Mesenchymal stem cell (in vitro differentiated cells and primary cell): ENCODE measurements at regions not wholly inside any gene's neighbourhood (a gene's known extent, or its start where the extent isn't known, plus 50 kb on each side); places are given as distances from the start of the nearest gene placed in this dataset.

Source experiments
- DNase-seq: peaks from one replicate; pipeline ENCODE4 v3.0.0-alpha.2; 2013
- H2AFZ ChIP-seq: one replicate; pipeline ENCODE4 v1.6.1; 2013; ENCODE audit warnings: low read depth, mild to moderate bottlenecking, control low read depth, inconsistent platforms, low read length, moderate library complexity
- H2AK5ac ChIP-seq: 2 replicates; pipeline ENCODE4 v1.6.1; 2013; ENCODE audit warnings: low read length, moderate library complexity, mild to moderate bottlenecking, inconsistent platforms; ENCODE audit not compliant: severe bottlenecking
- H2BK120ac ChIP-seq: one replicate; pipeline ENCODE4 v1.6.1; 2013; ENCODE audit warnings: low read depth, mild to moderate bottlenecking, inconsistent platforms, low read length, moderate library complexity
- H2BK12ac ChIP-seq, 2 experiments: one replicate each; pipeline ENCODE4 v1.6.1; 2013; ENCODE audit warnings: inconsistent platforms in 2 of 2, low read length in 2 of 2, mild to moderate bottlenecking in 2 of 2, moderate library complexity in 2 of 2, control low read depth in 1 of 2
- H2BK15ac ChIP-seq: one replicate; pipeline ENCODE4 v1.6.1; 2013; ENCODE audit warnings: mild to moderate bottlenecking, low read depth, inconsistent platforms; ENCODE audit not compliant: poor library complexity, severe bottlenecking
- H2BK5ac ChIP-seq: 2 replicates; pipeline ENCODE4 v1.6.1; 2013; ENCODE audit warnings: low read depth, mild to moderate bottlenecking, low read length, control low read depth, inconsistent platforms; ENCODE audit not compliant: poor library complexity, severe bottlenecking
- H3K14ac ChIP-seq, 2 experiments: one replicate each; pipeline ENCODE4 v1.6.1; 2013; ENCODE audit warnings: inconsistent platforms in 2 of 2, low read length in 2 of 2, control low read depth in 1 of 2, mild to moderate bottlenecking in 1 of 2, moderate library complexity in 1 of 2
- H3K18ac ChIP-seq, 2 experiments: one replicate each; pipeline ENCODE4 v1.6.1; 2013; ENCODE audit warnings: inconsistent platforms in 2 of 2, low read length in 2 of 2, control low read depth in 1 of 2, low read depth in 1 of 2, mild to moderate bottlenecking in 1 of 2
- H3K23ac ChIP-seq, 2 experiments: one replicate each; pipeline ENCODE4 v1.6.1; 2013; ENCODE audit warnings: inconsistent platforms in 2 of 2, low read length in 2 of 2, mild to moderate bottlenecking in 2 of 2, moderate library complexity in 2 of 2, control low read depth in 1 of 2
- H3K27ac ChIP-seq: 2 replicates; pipeline ENCODE4 v1.5.1; 2013; ENCODE audit warnings: mild to moderate bottlenecking, moderate library complexity, low read length, control low read depth, inconsistent platforms; ENCODE audit not compliant: poor library complexity, severe bottlenecking
- H3K27me3 ChIP-seq, 2 experiments: 2 replicates each; pipeline versions ENCODE4 v1.6.1 to v1.7.0; 2013; ENCODE audit warnings: low read length in 2 of 2, mild to moderate bottlenecking in 2 of 2, moderate library complexity in 2 of 2, control low read depth in 1 of 2, inconsistent platforms in 1 of 2; ENCODE audit not compliant: control insufficient read depth in 1 of 2, insufficient read depth in 1 of 2
- H3K36me3 ChIP-seq, 2 experiments: 2 replicates each; pipeline versions ENCODE4 v1.6.1 to v1.7.0; 2013; ENCODE audit warnings: low read length in 2 of 2, control low read depth in 1 of 2, inconsistent platforms in 1 of 2, low read depth in 1 of 2, mild to moderate bottlenecking in 1 of 2; ENCODE audit not compliant: insufficient read depth in 2 of 2, control insufficient read depth in 1 of 2
- H3K4ac ChIP-seq, 2 experiments: one replicate each; pipeline ENCODE4 v1.6.1; 2013; ENCODE audit warnings: inconsistent platforms in 2 of 2, low read length in 2 of 2, mild to moderate bottlenecking in 2 of 2, moderate library complexity in 2 of 2, control low read depth in 1 of 2, low read depth in 1 of 2
- H3K4me1 ChIP-seq: 2 replicates; pipeline ENCODE4 v1.6.1; 2013; ENCODE audit warnings: low read depth, low read length, control low read depth; ENCODE audit not compliant: control insufficient read depth, insufficient read depth
- H3K4me2 ChIP-seq: 2 replicates; pipeline ENCODE4 v1.6.1; 2013; ENCODE audit warnings: low read length, mild to moderate bottlenecking, inconsistent platforms; ENCODE audit not compliant: poor library complexity, severe bottlenecking
- H3K4me3 ChIP-seq, 2 experiments: 2 replicates each; pipeline versions ENCODE4 v1.5.1 to v1.7.0; 2013; ENCODE audit warnings: low read length in 2 of 2, mild to moderate bottlenecking in 2 of 2, control low read depth in 1 of 2, low read depth in 1 of 2; ENCODE audit not compliant: insufficient read depth in 1 of 2
- H3K79me1 ChIP-seq: replicated peaks from 2 replicates; pipeline ENCODE4 v1.6.1; 2013; ENCODE audit warnings: mild to moderate bottlenecking, control low read depth, low read length, inconsistent platforms; ENCODE audit not compliant: poor library complexity, severe bottlenecking
- H3K9ac ChIP-seq: 2 replicates; pipeline ENCODE4 v1.7.0; 2013; ENCODE audit warnings: mild to moderate bottlenecking, low read length, moderate library complexity
- H3K9me3 ChIP-seq: 2 replicates; pipeline ENCODE4 v1.7.0; 2013; ENCODE audit warnings: mild to moderate bottlenecking, low read length; ENCODE audit not compliant: control insufficient read depth
- H4K8ac ChIP-seq: one replicate; pipeline ENCODE4 v1.6.1; 2013; ENCODE audit warnings: inconsistent platforms, mild to moderate bottlenecking, low read length, moderate library complexity
- H4K91ac ChIP-seq: one replicate; pipeline ENCODE4 v1.6.1; 2013; ENCODE audit warnings: mild to moderate bottlenecking, low read length, inconsistent platforms
- WGBS: methylation state at CpG from one replicate; pipeline ENCODE4 v1.1.7; 2013; ENCODE audit warnings: mixed read lengths; 5-methylcytosine and 5-hydroxymethylcytosine counted together

DNA sequence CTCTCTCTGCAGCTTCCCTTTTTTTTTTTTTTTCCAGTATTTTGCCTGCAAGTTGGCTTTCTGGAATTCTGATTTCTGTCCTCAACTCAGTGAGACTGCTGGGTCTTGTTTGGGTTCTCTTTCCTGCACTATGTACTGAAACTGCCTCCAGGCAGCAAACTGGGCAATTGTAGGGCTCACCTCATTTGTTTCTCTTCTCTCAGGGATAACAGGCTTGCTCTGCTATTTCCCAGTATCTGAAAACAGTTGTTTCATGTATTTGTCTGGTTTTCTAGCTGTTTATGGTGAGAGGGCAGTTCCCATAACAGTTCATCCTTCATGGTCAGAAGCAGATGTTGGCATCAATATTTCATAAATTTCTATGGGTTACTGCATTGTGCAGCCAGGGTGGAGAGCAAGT lies 206.0 kb downstream of the CYRIA start:
- H3K14ac ChIP-seq = no peak overlapping the region
- no peak overlapping the region for H3K9ac ChIP-seq
- H3K27me3 ChIP-seq = no peaks in the 10 kb centered on the region
- no peak overlapping the region for H3K18ac ChIP-seq
- H2BK12ac ChIP-seq = no peak overlapping the region
- no peak for DNase-seq
- no peak overlapping the region for H2BK15ac ChIP-seq
- H3K4ac ChIP-seq = no peak overlapping the region
- no peak overlapping the region for H2BK120ac ChIP-seq
- H2AFZ ChIP-seq = no peak overlapping the region
- H2BK5ac ChIP-seq = no peak overlapping the region
- no peak overlapping the region for H3K4me2 ChIP-seq
- H3K23ac ChIP-seq = no peak overlapping the region
- no peak overlapping the region for H3K27ac ChIP-seq
- no peak overlapping the region for H3K4me3 ChIP-seq
- H4K91ac ChIP-seq = no peak overlapping the region
- H3K36me3 ChIP-seq = no peaks in the 10 kb centered on the region
- H3K4me1 ChIP-seq = no peaks in the 10 kb centered on the region
- no peaks in the 10 kb centered on the region for H3K9me3 ChIP-seq
- H3K79me1 ChIP-seq = no peaks in the 10 kb centered on the region
- no peak overlapping the region for H2AK5ac ChIP-seq
- H4K8ac ChIP-seq = no peak overlapping the region

DNA sequence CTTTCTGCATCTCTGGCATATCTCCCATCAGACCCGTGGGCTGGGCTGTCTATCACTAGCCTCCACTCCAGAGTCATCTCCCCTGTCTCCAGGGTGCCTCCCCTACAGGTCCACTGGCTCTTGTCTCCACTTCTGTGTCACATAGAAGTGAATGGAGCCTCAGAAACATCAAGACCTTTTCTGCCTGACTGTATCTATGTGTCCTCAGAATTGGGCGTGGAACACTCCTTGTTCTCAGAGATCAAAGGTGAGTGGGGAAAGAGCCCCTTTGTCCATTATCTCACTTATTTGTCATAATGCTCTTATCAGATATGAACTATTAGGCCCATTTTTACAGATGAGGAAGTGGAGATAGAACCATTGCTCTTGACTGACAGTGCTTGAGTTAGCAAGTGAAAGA lies 211.0 kb downstream of the CYRIA start:
- 66% methylated on average over 2 of the region's 2 CpGs for WGBS
- Histone ChIP-seq H2BK5ac (no peak overlapping the region), H3K79me1 (no peaks in the 10 kb centered on the region), H3K14ac (no peak overlapping the region), H3K27ac (no peak overlapping the region), H2BK15ac (no peak overlapping the region), H3K27me3 (no peaks in the 10 kb centered on the region), H3K4ac (no peak overlapping the region), H3K23ac (no peak overlapping the region), H3K18ac (no peak overlapping the region), H3K4me3 (no peak overlapping the region), H4K91ac (no peak overlapping the region), H2AK5ac (no peak overlapping the region), H3K4me2 (no peak overlapping the region), H3K9ac (no peak overlapping the region), H3K9me3 (no peaks in the 10 kb centered on the region), H2BK12ac (no peak overlapping the region), H2BK120ac (no peak overlapping the region), H4K8ac (no peak overlapping the region), H2AFZ (no peak overlapping the region), H3K4me1 (no peaks in the 10 kb centered on the region), H3K36me3 (no peaks in the 10 kb centered on the region)
- no peak for DNase-seq

DNA sequence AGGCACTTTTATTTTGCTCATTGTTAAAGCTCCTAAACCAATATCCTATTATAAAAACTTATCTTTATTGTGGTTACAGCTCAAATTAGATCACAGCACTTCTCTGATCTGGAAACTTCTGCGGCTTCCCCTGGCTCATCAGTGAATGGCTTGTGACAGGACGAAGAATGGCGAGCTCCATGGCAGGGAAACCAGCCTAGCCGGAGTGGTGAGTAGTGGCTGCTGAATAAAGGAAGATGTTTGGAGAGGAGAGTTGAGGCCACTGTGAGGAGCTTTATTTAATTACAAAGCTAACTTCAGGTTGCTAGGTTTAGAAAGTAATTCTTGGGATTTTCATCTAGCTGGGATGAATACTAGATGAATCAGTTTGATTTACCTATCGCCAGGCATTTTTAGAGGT lies 213.5 kb downstream of the CYRIA start:
- H3K14ac ChIP-seq = no peak overlapping the region
- no peak overlapping the region for H3K4ac ChIP-seq
- no peak overlapping the region for H3K4me2 ChIP-seq
- no peak overlapping the region for H4K8ac ChIP-seq
- H3K79me1 ChIP-seq = no peaks in the 10 kb centered on the region
- no peaks in the 10 kb centered on the region for H3K9me3 ChIP-seq
- H2AFZ ChIP-seq = no peak overlapping the region
- H3K18ac ChIP-seq = no peak overlapping the region
- no peak overlapping the region for H3K23ac ChIP-seq
- no peak overlapping the region for H2BK12ac ChIP-seq
- 89% methylated on average over 5 of the region's 5 CpGs for WGBS
- H3K36me3 ChIP-seq = no peaks in the 10 kb centered on the region
- H4K91ac ChIP-seq = no peak overlapping the region
- H3K27me3 ChIP-seq = no peaks in the 10 kb centered on the region
- no peak overlapping the region for H2AK5ac ChIP-seq
- H3K4me1 ChIP-seq = no peaks in the 10 kb centered on the region
- no peak overlapping the region for H3K9ac ChIP-seq
- no peak overlapping the region for H2BK120ac ChIP-seq
- no peak overlapping the region for H3K4me3 ChIP-seq
- H2BK15ac ChIP-seq = no peak overlapping the region
- no peak overlapping the region for H2BK5ac ChIP-seq
- no peak for DNase-seq
- no peak overlapping the region for H3K27ac ChIP-seq

DNA sequence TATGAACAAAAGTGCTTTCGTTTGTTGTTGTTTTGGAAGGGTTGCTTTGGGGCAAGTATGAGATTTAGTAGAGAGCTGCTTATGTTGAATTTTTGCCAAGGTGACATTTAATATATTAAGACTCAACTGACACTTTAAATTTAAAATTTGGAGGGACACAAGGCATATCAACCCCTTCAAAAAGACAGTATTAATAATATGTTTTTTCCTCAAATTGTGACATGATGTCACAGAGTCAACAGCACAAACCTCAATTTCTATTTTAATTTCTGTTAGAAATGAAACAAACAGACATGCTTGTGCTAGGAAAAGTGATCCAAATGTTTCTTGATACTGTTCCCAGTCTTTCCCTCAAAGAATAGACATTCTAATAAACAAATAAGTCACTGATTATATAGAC lies 218.9 kb downstream of the CYRIA start:
- Histone ChIP-seq H2BK120ac (no peak overlapping the region), H3K14ac (no peak overlapping the region), H3K4me1 (no peaks in the 10 kb centered on the region), H2AFZ (no peak overlapping the region), H3K27ac (no peak overlapping the region), H2BK5ac (no peak overlapping the region), H3K79me1 (no peaks in the 10 kb centered on the region), H4K91ac (no peak overlapping the region), H3K4me3 (no peak overlapping the region), H2AK5ac (no peak overlapping the region), H3K36me3 (no peaks in the 10 kb centered on the region), H3K9ac (no peak overlapping the region), H3K4ac (no peak overlapping the region), H2BK15ac (no peak overlapping the region), H3K9me3 (no peaks in the 10 kb centered on the region), H3K27me3 (no peaks in the 10 kb centered on the region), H2BK12ac (no peak overlapping the region), H3K4me2 (no peak overlapping the region), H4K8ac (no peak overlapping the region), H3K23ac (no peak overlapping the region), H3K18ac (no peak overlapping the region)
- no CpG with 5 or more reads among the region's 1 CpG for WGBS
- DNase-seq = no peak
